ENCODE measurements at regions not wholly inside any gene's neighbourhood (a gene's known extent, or its start where the extent isn't known, plus 50 kb on each side); places are given as distances from the start of the nearest gene placed in this dataset.

DNA sequence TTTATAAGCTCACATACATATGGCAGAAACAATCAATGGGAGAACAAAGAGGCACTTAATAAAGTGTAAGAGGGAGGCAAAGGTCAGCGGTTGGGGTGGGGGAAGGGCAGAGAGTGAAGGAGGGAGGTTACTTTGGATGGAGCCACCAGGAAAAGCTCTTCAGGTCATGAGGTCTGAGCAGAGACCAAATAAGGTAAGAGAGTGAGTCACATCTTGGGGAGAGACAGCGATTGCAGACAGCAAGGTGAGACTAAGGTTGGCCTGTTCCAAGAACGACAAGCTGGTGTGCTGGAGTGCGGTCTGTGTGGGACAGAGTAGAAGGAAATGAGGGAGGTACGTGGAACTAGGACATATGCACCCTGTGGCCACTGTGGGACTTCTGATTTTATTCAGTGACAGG is 74.3 kb upstream of the TOMM7 start:
- Histone ChIP-seq H3K36me3 (ENCODE audit: insufficient read depth, insufficient read length, low read length) (no peaks in the 10 kb centered on the region), H3K4me3 (ENCODE audit: insufficient read length, low read depth) (no peak overlapping the region), H3K9ac (ENCODE audit: insufficient read length, low read depth) (no peak overlapping the region), H3K27me3 (ENCODE audit: insufficient read depth, insufficient read length) (no peaks in the 10 kb centered on the region), H3K9me3 (ENCODE audit: insufficient read depth, low read length) (no peaks in the 10 kb centered on the region), H3K4me1 (ENCODE audit: insufficient read depth, insufficient read length) (no peaks in the 10 kb centered on the region)
- DNase-seq (ENCODE audit: low read depth, low spot score): peak; percentile 38
- TF ChIP-seq ZNF274 (IDR thresholded peaks at IDR 0.05; ENCODE audit: low read depth, low read length): no peak
- TF ChIP-seq YY1 (IDR thresholded peaks at IDR 0.05; ENCODE audit: insufficient read depth, insufficient read length): no peak
- TF ChIP-seq SUZ12 (IDR thresholded peaks at IDR 0.05; ENCODE audit: extremely low read depth, insufficient read depth, insufficient read length): no peak

DNA sequence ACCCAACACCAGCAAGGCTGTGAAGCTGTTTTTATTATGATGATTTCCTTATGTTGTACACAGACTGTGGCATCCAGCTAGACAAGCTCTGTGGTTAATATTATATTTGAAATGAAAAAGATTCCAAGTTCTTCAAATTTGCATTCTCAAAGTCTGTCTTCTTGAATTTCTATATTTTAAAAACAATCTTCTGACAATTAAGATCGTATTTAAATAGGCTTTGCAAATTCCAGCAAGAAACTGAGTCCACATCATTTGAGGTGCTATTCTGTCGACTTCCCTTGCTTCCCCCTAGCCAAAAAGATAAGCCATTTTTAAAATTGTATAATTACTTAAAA is 73.1 kb upstream of the TOMM7 start:
- Histone ChIP-seq H3K27me3 (ENCODE audit: insufficient read depth, insufficient read length) (no peaks in the 10 kb centered on the region), H3K9me3 (ENCODE audit: insufficient read depth, low read length) (no peaks in the 10 kb centered on the region), H3K36me3 (ENCODE audit: insufficient read depth, insufficient read length, low read length) (no peaks in the 10 kb centered on the region), H3K9ac (ENCODE audit: insufficient read length, low read depth) (no peak overlapping the region), H3K4me3 (ENCODE audit: insufficient read length, low read depth) (no peak overlapping the region), H3K4me1 (ENCODE audit: insufficient read depth, insufficient read length) (no peaks in the 10 kb centered on the region)
- TF ChIP-seq SUZ12 (IDR thresholded peaks at IDR 0.05; ENCODE audit: extremely low read depth, insufficient read depth, insufficient read length) (no peak), ZNF274 (IDR thresholded peaks at IDR 0.05; ENCODE audit: low read depth, low read length) (no peak), YY1 (IDR thresholded peaks at IDR 0.05; ENCODE audit: insufficient read depth, insufficient read length) (no peak)
- no peak for DNase-seq (ENCODE audit: low read depth, low spot score)

DNA sequence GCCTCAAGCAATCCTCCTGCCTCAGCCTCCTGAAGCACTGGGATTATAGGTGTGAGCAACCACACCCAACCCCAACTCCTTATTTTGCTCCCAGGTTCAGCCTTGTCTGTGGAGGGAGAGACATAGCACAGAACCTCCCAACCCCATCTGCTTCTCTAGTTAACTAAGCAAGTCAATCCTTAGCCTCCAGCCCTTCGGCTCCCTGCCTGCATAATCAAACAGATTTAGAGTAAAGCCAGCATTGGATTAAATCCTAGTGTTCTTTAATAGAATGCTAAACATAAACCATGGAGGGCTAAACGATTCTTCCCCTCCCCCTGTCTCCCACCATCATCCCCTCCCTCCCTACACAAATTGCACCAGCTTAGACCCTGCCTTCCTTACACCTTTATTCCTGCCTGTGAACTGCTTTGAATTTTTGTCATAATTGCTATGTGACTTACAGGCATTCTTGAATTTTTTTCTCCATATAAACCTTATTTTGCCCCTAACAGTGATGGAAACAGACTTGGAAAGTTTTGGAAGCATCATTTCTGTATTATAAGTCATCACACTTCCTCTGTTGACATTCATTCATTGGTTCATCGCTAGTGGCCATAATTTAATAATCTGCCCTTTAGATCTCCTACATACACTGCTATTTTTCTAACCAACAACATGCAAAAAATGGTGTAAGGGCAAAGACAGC is 72.6 kb upstream of the TOMM7 start:
- Histone ChIP-seq H3K9me3 (ENCODE audit: insufficient read depth, low read length) (no peaks in the 10 kb centered on the region), H3K27me3 (ENCODE audit: insufficient read depth, insufficient read length) (no peaks in the 10 kb centered on the region), H3K36me3 (ENCODE audit: insufficient read depth, insufficient read length, low read length) (no peaks in the 10 kb centered on the region), H3K4me3 (ENCODE audit: insufficient read length, low read depth) (no peak overlapping the region), H3K4me1 (ENCODE audit: insufficient read depth, insufficient read length) (no peaks in the 10 kb centered on the region), H3K9ac (ENCODE audit: insufficient read length, low read depth) (no peak overlapping the region)
- TF ChIP-seq SUZ12 (IDR thresholded peaks at IDR 0.05; ENCODE audit: extremely low read depth, insufficient read depth, insufficient read length) (no peak), YY1 (IDR thresholded peaks at IDR 0.05; ENCODE audit: insufficient read depth, insufficient read length) (no peak), ZNF274 (IDR thresholded peaks at IDR 0.05; ENCODE audit: low read depth, low read length) (no peak)
- no peak for DNase-seq (ENCODE audit: low read depth, low spot score)

DNA sequence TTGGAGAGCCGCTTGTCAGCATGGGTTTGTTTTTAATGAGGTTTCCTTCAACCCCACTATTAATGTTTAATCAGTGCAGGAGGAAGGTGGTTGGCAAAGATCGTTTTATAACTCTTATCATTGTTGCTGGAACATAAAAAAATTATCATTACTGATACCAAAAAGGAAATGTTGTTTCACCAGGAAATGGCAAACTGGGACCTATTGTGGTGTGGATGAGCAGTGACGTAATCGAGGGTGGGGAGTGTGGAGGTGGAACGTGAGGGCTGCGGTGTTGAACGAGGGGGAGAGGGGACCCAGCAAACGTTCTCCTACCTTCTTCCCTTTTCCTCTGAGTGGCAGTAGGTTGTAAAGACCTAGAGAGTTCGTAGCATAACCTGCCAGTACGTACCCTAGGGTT is 71.9 kb upstream of the TOMM7 start:
- Histone ChIP-seq H3K9ac (ENCODE audit: insufficient read length, low read depth) (no peak overlapping the region), H3K4me1 (ENCODE audit: insufficient read depth, insufficient read length) (no peaks in the 10 kb centered on the region), H3K36me3 (ENCODE audit: insufficient read depth, insufficient read length, low read length) (no peaks in the 10 kb centered on the region), H3K27me3 (ENCODE audit: insufficient read depth, insufficient read length) (no peaks in the 10 kb centered on the region), H3K9me3 (ENCODE audit: insufficient read depth, low read length) (no peaks in the 10 kb centered on the region), H3K4me3 (ENCODE audit: insufficient read length, low read depth) (no peak overlapping the region)
- no peak for TF ChIP-seq SUZ12 (IDR thresholded peaks at IDR 0.05; ENCODE audit: extremely low read depth, insufficient read depth, insufficient read length)
- no peak for TF ChIP-seq YY1 (IDR thresholded peaks at IDR 0.05; ENCODE audit: insufficient read depth, insufficient read length)
- TF ChIP-seq ZNF274 (IDR thresholded peaks at IDR 0.05; ENCODE audit: low read depth, low read length): no peak
- no peak for DNase-seq (ENCODE audit: low read depth, low spot score)

DNA sequence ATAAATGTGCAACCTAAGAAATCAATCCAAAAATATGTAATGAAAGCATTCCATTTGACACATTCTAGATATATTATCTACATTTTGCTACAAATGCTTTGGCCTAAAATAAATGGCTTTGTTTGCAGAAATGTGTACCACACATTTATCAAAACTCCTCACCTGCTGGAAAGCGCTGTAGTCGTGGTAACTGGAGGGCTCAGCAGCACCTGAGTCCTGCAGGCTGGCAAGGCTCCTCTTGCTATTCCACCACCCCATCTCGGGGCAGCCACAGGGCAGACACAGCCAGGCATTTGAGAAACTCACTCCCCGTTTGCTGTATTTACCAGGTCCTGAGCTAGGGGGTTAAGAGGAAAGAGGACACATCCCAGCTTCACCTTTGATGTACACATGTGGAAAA is 68.1 kb upstream of the TOMM7 start:
- DNase-seq (ENCODE audit: low read depth, low spot score): no peak
- no peaks in the 10 kb centered on the region for H3K27me3 ChIP-seq (ENCODE audit: insufficient read depth, insufficient read length)
- no peak for TF ChIP-seq YY1 (IDR thresholded peaks at IDR 0.05; ENCODE audit: insufficient read depth, insufficient read length)
- no peak for TF ChIP-seq SUZ12 (IDR thresholded peaks at IDR 0.05; ENCODE audit: extremely low read depth, insufficient read depth, insufficient read length)
- no peak for TF ChIP-seq ZNF274 (IDR thresholded peaks at IDR 0.05; ENCODE audit: low read depth, low read length)
- no peaks in the 10 kb centered on the region for H3K36me3 ChIP-seq (ENCODE audit: insufficient read depth, insufficient read length, low read length)
- H3K9me3 ChIP-seq (ENCODE audit: insufficient read depth, low read length): no peaks in the 10 kb centered on the region
- H3K4me1 ChIP-seq (ENCODE audit: insufficient read depth, insufficient read length): no peaks in the 10 kb centered on the region
- no peak overlapping the region for H3K9ac ChIP-seq (ENCODE audit: insufficient read length, low read depth)
- no peak overlapping the region for H3K4me3 ChIP-seq (ENCODE audit: insufficient read length, low read depth)

DNA sequence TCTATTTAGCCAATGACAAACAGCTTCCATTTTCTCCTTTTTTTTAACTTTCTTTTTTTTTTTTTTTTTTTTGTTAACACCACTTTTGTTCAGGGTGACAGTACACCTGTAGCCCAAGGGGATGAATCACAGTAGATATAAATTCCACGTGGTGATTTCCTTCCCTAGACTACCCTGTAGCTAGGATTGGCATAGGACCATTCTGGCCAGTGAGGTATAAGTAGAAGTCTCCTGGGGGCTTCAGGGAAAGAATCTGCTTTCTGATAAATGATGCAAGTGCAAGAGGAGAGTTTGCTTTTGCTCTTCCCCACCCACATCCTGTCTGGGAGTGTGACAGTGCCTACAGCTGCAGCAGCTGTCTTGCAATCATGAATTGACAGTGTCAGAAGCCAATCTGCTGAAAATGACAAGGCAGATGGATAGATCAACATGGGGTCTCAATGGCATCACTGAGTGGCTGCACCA is 63.2 kb upstream of the TOMM7 start:
- Histone ChIP-seq H3K4me1 (ENCODE audit: insufficient read depth, insufficient read length) (no peaks in the 10 kb centered on the region), H3K36me3 (ENCODE audit: insufficient read depth, insufficient read length, low read length) (no peaks in the 10 kb centered on the region), H3K4me3 (ENCODE audit: insufficient read length, low read depth) (no peak overlapping the region)

DNA sequence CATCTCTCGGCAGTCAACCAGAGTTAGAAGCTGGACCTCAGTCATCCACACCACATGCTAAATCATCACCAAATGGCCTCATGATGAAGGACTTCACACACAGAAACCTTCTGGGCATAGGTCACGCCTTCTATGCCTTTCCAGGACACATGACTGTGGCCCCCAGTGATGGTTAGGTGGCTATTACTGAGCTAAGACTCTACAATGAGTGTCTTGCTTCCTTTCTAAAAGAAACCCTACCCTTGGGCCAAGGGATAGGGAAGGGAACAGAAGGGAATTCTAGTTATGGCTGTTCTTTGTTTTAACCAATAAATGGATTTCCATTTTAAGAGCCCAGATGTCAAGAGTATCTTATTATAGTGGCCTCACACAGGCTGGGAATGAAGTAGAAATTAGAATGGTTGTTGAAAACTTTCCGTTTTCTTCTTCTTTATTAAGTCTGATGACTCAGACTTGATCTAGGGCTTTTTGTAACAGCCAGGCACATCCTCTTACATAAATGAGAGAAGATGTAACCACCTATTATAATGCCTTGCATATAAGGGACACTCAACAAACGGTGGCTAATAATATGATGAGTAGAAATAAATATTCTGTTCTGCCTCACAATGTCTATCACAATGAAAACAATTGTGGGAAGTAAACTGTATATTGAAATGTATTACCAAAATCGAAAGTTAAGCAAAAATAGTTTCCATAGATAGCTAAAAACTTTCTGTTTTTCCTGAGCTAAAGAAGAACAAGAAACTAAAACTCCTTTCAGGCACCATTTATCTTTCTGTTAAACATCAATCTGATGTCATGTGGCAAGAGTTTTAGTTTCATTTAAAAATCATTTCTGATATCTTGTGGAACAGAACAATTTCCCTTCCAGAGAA is 62.5 kb upstream of the TOMM7 start:
- H3K27me3 ChIP-seq (ENCODE audit: insufficient read depth, insufficient read length): no peaks in the 10 kb centered on the region
- TF ChIP-seq ZNF274 (IDR thresholded peaks at IDR 0.05; ENCODE audit: low read depth, low read length) (no peak), YY1 (IDR thresholded peaks at IDR 0.05; ENCODE audit: insufficient read depth, insufficient read length) (no peak), SUZ12 (IDR thresholded peaks at IDR 0.05; ENCODE audit: extremely low read depth, insufficient read depth, insufficient read length) (no peak)
- no peaks in the 10 kb centered on the region for H3K36me3 ChIP-seq (ENCODE audit: insufficient read depth, insufficient read length, low read length)
- no peaks in the 10 kb centered on the region for H3K9me3 ChIP-seq (ENCODE audit: insufficient read depth, low read length)
- H3K4me3 ChIP-seq (ENCODE audit: insufficient read length, low read depth): no peak overlapping the region
- no peak for DNase-seq (ENCODE audit: low read depth, low spot score)
- no peak overlapping the region for H3K9ac ChIP-seq (ENCODE audit: insufficient read length, low read depth)
- H3K4me1 ChIP-seq (ENCODE audit: insufficient read depth, insufficient read length): no peaks in the 10 kb centered on the region

More for the DNA sequence above, 63.2 kb upstream of the TOMM7 start:
- TF ChIP-seq ZNF274 (IDR thresholded peaks at IDR 0.05; ENCODE audit: low read depth, low read length) (no peak), SUZ12 (IDR thresholded peaks at IDR 0.05; ENCODE audit: extremely low read depth, insufficient read depth, insufficient read length) (no peak), YY1 (IDR thresholded peaks at IDR 0.05; ENCODE audit: insufficient read depth, insufficient read length) (no peak)
- H3K9me3 ChIP-seq (ENCODE audit: insufficient read depth, low read length): no peaks in the 10 kb centered on the region
- H3K27me3 ChIP-seq (ENCODE audit: insufficient read depth, insufficient read length): no peaks in the 10 kb centered on the region
- no peak for DNase-seq (ENCODE audit: low read depth, low spot score)
- H3K9ac ChIP-seq (ENCODE audit: insufficient read length, low read depth): no peak overlapping the region
